ENCODE measurements at regions not wholly inside any gene's neighbourhood (a gene's known extent, or its start where the extent isn't known, plus 50 kb on each side); places are given as distances from the start of the nearest gene placed in this dataset.

- TF ChIP-seq, protein P1, sequence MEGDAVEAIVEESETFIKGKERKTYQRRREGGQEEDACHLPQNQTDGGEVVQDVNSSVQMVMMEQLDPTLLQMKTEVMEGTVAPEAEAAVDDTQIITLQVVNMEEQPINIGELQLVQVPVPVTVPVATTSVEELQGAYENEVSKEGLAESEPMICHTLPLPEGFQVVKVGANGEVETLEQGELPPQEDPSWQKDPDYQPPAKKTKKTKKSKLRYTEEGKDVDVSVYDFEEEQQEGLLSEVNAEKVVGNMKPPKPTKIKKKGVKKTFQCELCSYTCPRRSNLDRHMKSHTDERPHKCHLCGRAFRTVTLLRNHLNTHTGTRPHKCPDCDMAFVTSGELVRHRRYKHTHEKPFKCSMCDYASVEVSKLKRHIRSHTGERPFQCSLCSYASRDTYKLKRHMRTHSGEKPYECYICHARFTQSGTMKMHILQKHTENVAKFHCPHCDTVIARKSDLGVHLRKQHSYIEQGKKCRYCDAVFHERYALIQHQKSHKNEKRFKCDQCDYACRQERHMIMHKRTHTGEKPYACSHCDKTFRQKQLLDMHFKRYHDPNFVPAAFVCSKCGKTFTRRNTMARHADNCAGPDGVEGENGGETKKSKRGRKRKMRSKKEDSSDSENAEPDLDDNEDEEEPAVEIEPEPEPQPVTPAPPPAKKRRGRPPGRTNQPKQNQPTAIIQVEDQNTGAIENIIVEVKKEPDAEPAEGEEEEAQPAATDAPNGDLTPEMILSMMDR (conservative IDR thresholded peaks at IDR 0.05; ENCODE audit: low read depth, low read length): no peak
- TF ChIP-seq EZH2 (IDR thresholded peaks at IDR 0.05; ENCODE audit: low read length, unreplicated experiment): no peak
These were observed 287.4 kb upstream of the SLCO3A1 start for GRCh38 chr15:91566141-91566540.
